HEK293 (cell line): ENCODE measurements at regions not wholly inside any gene's neighbourhood (a gene's known extent, or its start where the extent isn't known, plus 50 kb on each side); places are given as distances from the start of the nearest gene placed in this dataset.

Source experiments
- CTCF ChIP-seq: fragments of 450-650 bp; formaldehyde crosslinking; IDR thresholded peaks from 2 replicates; pipeline ENCODE4 v1.5.1; 2016; ENCODE audit warnings: missing biosample characterization, missing genetic modification characterization
- ELK4 ChIP-seq: IDR thresholded peaks from 2 replicates; pipeline ENCODE4 v1.6.1; 2011; ENCODE audit warnings: mild to moderate bottlenecking, low read depth, low read length, borderline replicate concordance
- REST ChIP-seq: fragments of 450-650 bp; formaldehyde crosslinking; IDR thresholded peaks from 2 replicates; pipeline ENCODE4 v1.5.1; 2016; ENCODE audit warnings: missing biosample characterization, missing genetic modification characterization

- TF ChIP-seq REST (tag by site-specific recombination) (no peak), CTCF (tag by site-specific recombination) (no peak), ELK4 (no peak)
Observed at GRCh38 chr2:12263730-12264129, 453.0 kb upstream of the TRIB2 start.
